GM12892 (cell line): ENCODE measurements at regions not wholly inside any gene's neighbourhood (a gene's known extent, or its start where the extent isn't known, plus 50 kb on each side); places are given as distances from the start of the nearest gene placed in this dataset.

Experiments used
- POLR2A ChIP-seq: IDR thresholded peaks from 2 replicates; pipeline ENCODE4 v1.6.1; 2011; ENCODE audit warnings: low read depth, low read length, control low read depth
- POLR2AphosphoS5 ChIP-seq: IDR thresholded peaks from 2 replicates; pipeline ENCODE4 v1.6.1; 2011; ENCODE audit warnings: low read depth, low read length, control low read depth

DNA sequence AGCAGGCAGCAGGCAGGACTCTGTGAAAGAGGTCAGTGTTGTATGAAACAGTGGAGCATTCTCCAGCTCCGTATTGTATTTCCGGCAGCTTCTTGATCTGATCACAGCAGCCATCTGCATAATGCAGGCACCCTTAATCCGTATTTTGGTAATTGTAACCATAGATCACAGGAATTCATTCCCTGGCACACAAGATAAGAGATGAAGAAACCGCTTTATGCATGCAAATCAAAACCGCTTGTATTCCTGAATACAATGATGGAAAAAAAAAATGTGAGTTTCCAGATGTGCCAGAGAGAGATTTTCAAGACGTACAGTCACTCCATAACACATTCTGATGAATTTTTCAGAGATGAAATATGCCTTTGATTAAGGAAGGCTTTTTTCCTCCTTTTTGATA lies 221.3 kb downstream of the ACKR3 start:
- TF ChIP-seq POLR2A, result no peak
- no peak for TF ChIP-seq POLR2AphosphoS5
